SK-N-SH (cell line): ENCODE measurements at regions not wholly inside any gene's neighbourhood (a gene's known extent, or its start where the extent isn't known, plus 50 kb on each side); places are given as distances from the start of the nearest gene placed in this dataset.

Source experiments
- EP300 ChIP-seq, 2 experiments: IDR thresholded peaks; 2 replicates each; pipeline versions ENCODE4 v1.4.0 to v1.6.1; 2012; ENCODE audit warnings: borderline replicate concordance in 1 of 2, low read depth in 1 of 2, low read length in 1 of 2
- EZH2phosphoT487 ChIP-seq: fragments of 200-600 bp; sonication (generic); IDR thresholded peaks from 2 replicates; pipeline ENCODE4 v1.6.1; 2017; ENCODE audit warnings: low read depth, mixed run types, mild to moderate bottlenecking, antibody characterized with exemption, moderate library complexity, borderline replicate concordance
- GATA2 ChIP-seq: sonication (generic); formaldehyde crosslinking; IDR thresholded peaks from 2 replicates; pipeline ENCODE4 v1.5.0; 2020; ENCODE audit warnings: mild to moderate bottlenecking, missing genetic modification reagents
- JUND ChIP-seq: IDR thresholded peaks from 2 replicates; pipeline ENCODE4 v1.4.0; 2012
- POLR2AphosphoS5 ChIP-seq: IDR thresholded peaks from 2 replicates; pipeline ENCODE4 v1.6.1; 2012; ENCODE audit warnings: low read depth, low read length
- RAD21 ChIP-seq: IDR thresholded peaks from 2 replicates; pipeline ENCODE4 v1.6.1; 2012; ENCODE audit warnings: mild to moderate bottlenecking, low read length
- RCOR1 ChIP-seq: fragments of 150-350 bp; IDR thresholded peaks from 2 replicates; pipeline ENCODE4 v1.6.1; 2017; ENCODE audit warnings: antibody characterized with exemption, low read length
- YY1 ChIP-seq: IDR thresholded peaks from 2 replicates; pipeline ENCODE4 v1.4.0; 2012; ENCODE audit warnings: low read depth, mild to moderate bottlenecking
- ZBTB33 ChIP-seq: IDR thresholded peaks from 2 replicates; pipeline ENCODE4 v1.4.0; 2012; ENCODE audit warnings: low read depth, borderline replicate concordance
- TF ChIP-seq, protein P1 (sequence below): fragments of 200-600 bp; sonication (generic); IDR thresholded peaks from 2 replicates; pipeline ENCODE4 v1.6.1; 2017; ENCODE audit warnings: antibody characterized with exemption, mild to moderate bottlenecking, moderate library complexity
- TF ChIP-seq, protein P2 (sequence below): fragments of 150-350 bp; IDR thresholded peaks from 2 replicates; pipeline ENCODE4 v1.6.1; 2017; ENCODE audit warnings: antibody characterized with exemption, low read length, low read depth, borderline replicate concordance
- TF ChIP-seq, protein P3 (sequence below): IDR thresholded peaks from 2 replicates; pipeline ENCODE4 v1.4.0; 2012; ENCODE audit warnings: low read depth, borderline replicate concordance

- TF ChIP-seq EP300 (IDR thresholded peaks at IDR 0.05; ENCODE audit: borderline replicate concordance in 1 of 2, low read depth in 1 of 2, low read length in 1 of 2) (no peak), EZH2phosphoT487 (no peak), RCOR1 (no peak), ZBTB33 (no peak), RAD21 (no peak), GATA2 (CRISPR knock-in tag) (no peak), JUND (no peak), POLR2AphosphoS5 (no peak), YY1 (no peak)
- TF ChIP-seq, protein P1, sequence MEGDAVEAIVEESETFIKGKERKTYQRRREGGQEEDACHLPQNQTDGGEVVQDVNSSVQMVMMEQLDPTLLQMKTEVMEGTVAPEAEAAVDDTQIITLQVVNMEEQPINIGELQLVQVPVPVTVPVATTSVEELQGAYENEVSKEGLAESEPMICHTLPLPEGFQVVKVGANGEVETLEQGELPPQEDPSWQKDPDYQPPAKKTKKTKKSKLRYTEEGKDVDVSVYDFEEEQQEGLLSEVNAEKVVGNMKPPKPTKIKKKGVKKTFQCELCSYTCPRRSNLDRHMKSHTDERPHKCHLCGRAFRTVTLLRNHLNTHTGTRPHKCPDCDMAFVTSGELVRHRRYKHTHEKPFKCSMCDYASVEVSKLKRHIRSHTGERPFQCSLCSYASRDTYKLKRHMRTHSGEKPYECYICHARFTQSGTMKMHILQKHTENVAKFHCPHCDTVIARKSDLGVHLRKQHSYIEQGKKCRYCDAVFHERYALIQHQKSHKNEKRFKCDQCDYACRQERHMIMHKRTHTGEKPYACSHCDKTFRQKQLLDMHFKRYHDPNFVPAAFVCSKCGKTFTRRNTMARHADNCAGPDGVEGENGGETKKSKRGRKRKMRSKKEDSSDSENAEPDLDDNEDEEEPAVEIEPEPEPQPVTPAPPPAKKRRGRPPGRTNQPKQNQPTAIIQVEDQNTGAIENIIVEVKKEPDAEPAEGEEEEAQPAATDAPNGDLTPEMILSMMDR = no peak
- TF ChIP-seq, protein P2, sequence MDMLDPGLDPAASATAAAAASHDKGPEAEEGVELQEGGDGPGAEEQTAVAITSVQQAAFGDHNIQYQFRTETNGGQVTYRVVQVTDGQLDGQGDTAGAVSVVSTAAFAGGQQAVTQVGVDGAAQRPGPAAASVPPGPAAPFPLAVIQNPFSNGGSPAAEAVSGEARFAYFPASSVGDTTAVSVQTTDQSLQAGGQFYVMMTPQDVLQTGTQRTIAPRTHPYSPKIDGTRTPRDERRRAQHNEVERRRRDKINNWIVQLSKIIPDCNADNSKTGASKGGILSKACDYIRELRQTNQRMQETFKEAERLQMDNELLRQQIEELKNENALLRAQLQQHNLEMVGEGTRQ = no peak
- TF ChIP-seq, protein P3, sequence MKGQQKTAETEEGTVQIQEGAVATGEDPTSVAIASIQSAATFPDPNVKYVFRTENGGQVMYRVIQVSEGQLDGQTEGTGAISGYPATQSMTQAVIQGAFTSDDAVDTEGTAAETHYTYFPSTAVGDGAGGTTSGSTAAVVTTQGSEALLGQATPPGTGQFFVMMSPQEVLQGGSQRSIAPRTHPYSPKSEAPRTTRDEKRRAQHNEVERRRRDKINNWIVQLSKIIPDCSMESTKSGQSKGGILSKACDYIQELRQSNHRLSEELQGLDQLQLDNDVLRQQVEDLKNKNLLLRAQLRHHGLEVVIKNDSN = no peak
These were observed 249.6 kb upstream of the EDIL3 start for GRCh38 chr5:84634256-84634655.
